ENCODE measurements at regions not wholly inside any gene's neighbourhood (a gene's known extent, or its start where the extent isn't known, plus 50 kb on each side); places are given as distances from the start of the nearest gene placed in this dataset.

DNA sequence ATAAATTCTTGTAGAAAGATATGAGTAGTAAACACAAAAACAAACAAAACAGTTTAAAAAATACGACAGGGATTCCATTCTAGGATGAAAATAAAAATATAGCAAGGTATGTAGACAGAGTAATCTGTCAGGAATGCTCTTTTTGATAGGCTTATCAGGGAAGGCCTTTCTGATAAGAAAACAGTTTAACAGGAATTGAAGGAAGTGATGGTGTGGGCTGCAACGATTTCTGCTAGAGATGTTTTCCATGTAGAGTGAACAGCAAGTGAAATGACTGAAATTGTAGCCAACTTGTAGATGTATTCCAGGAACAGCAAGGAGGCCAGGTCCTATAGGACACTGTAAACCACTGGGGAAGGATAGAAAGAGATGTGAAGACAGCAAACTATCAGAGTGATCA, 689.7 kb upstream of the GJE1 start:
- H3K36me3 ChIP-seq (ENCODE audit: control insufficient read depth in 5 of 5, insufficient read depth in 5 of 5, low read length in 5 of 5): no peaks in the 10 kb centered on the region
- no peak overlapping the region for H3K9ac ChIP-seq (ENCODE audit: low read length in 5 of 5)
- H3K9me3 ChIP-seq (ENCODE audit: control insufficient read depth in 5 of 5, low read length in 5 of 5): peaks cover 0 to 3% (median 0%) of the 10 kb centered on the region in 5 donors
- no peaks in the 10 kb centered on the region for H3K27me3 ChIP-seq (ENCODE audit: control insufficient read depth in 5 of 5, insufficient read depth in 4 of 5, low read length in 5 of 5)
- H3K4me1 ChIP-seq (ENCODE audit: control insufficient read depth in 5 of 5, insufficient read depth in 5 of 5, low read length in 5 of 5): no peaks in the 10 kb centered on the region
- no peak overlapping the region for H3K27ac ChIP-seq (ENCODE audit: low read depth, low read length)
- no peak overlapping the region for H3K4me3 ChIP-seq (ENCODE audit: low read depth in 1 of 5, low read length in 5 of 5)

DNA sequence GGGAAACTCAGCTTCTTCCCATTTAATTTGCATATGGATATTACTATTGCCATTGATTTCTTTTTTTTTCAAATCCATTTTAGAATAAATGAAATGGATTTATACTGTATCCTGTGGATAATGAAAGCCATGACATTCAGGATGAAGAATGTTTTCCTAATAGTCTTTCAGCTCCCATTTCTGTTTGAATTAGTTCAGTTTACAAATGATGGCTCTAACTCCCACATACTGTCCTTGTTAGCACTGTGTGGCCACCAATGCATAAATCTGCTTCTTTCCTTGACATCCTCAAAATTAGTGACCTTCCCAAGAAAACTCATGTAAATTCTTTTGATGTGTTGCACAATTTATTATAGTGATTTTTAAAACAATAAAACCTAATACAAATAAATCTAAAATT, 693.2 kb upstream of the GJE1 start:
- no peak overlapping the region for H3K4me3 ChIP-seq (ENCODE audit: low read depth in 1 of 5, low read length in 5 of 5)
- no peak overlapping the region for H3K27ac ChIP-seq (ENCODE audit: low read depth, low read length)
- H3K4me1 ChIP-seq (ENCODE audit: control insufficient read depth in 5 of 5, insufficient read depth in 5 of 5, low read length in 5 of 5): no peaks in the 10 kb centered on the region
- H3K9ac ChIP-seq (ENCODE audit: low read length in 5 of 5): no peak overlapping the region
- no peaks in the 10 kb centered on the region for H3K36me3 ChIP-seq (ENCODE audit: control insufficient read depth in 5 of 5, insufficient read depth in 5 of 5, low read length in 5 of 5)
- no peaks in the 10 kb centered on the region for H3K27me3 ChIP-seq (ENCODE audit: control insufficient read depth in 5 of 5, insufficient read depth in 4 of 5, low read length in 5 of 5)
- peaks cover 0 to 3% (median 0%) of the 10 kb centered on the region in 5 donors for H3K9me3 ChIP-seq (ENCODE audit: control insufficient read depth in 5 of 5, low read length in 5 of 5)

DNA sequence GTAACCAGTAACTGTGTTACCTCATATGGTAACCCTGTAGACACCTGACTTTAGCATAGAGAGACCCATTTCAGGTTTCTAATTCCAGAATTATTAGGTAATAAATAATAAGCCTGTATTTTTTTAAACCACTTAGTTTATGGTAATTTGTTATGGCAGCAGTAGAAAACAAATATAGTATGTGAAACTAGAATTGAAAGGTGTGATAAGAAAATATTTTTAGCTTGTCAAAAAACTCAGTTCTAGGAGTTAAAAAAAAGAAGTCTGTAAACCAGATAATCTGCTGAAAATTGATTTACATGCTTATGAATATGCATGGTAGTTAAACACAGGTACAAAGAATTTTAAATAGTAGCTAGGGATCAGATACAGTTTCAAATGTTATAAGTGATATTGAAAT, 695.0 kb upstream of the GJE1 start:
- Histone ChIP-seq H3K27ac (ENCODE audit: low read depth, low read length) (no peak overlapping the region), H3K9me3 (ENCODE audit: control insufficient read depth in 5 of 5, low read length in 5 of 5) (peaks cover 0 to 3% (median 0%) of the 10 kb centered on the region in 5 donors), H3K4me3 (ENCODE audit: low read depth in 1 of 5, low read length in 5 of 5) (no peak overlapping the region), H3K4me1 (ENCODE audit: control insufficient read depth in 5 of 5, insufficient read depth in 5 of 5, low read length in 5 of 5) (no peaks in the 10 kb centered on the region), H3K9ac (ENCODE audit: low read length in 5 of 5) (no peak overlapping the region), H3K27me3 (ENCODE audit: control insufficient read depth in 5 of 5, insufficient read depth in 4 of 5, low read length in 5 of 5) (no peaks in the 10 kb centered on the region), H3K36me3 (ENCODE audit: control insufficient read depth in 5 of 5, insufficient read depth in 5 of 5, low read length in 5 of 5) (no peaks in the 10 kb centered on the region)

DNA sequence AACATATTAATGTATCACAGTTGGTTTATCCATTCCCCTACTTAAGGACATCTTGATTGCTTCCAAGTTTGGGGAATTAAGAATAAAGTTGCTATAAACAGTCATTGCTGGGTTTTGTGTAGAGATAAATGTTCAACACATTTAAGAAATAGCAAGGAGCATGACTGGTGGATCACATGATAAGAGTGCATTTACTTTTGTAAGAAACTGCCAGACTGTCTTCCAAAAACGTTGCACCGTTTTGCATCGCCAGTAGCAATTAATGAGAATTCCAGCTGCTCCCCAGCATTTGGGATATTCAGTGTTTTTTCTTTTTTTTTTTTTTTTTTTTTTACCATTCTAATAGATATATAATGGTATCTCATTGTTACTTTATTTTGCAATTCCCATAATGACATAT, 695.7 kb upstream of the GJE1 start:
- Histone ChIP-seq H3K9me3 (ENCODE audit: control insufficient read depth in 5 of 5, low read length in 5 of 5) (peaks cover 0 to 3% (median 0%) of the 10 kb centered on the region in 5 donors), H3K36me3 (ENCODE audit: control insufficient read depth in 5 of 5, insufficient read depth in 5 of 5, low read length in 5 of 5) (no peaks in the 10 kb centered on the region), H3K9ac (ENCODE audit: low read length in 5 of 5) (no peak overlapping the region), H3K27me3 (ENCODE audit: control insufficient read depth in 5 of 5, insufficient read depth in 4 of 5, low read length in 5 of 5) (no peaks in the 10 kb centered on the region), H3K4me1 (ENCODE audit: control insufficient read depth in 5 of 5, insufficient read depth in 5 of 5, low read length in 5 of 5) (no peaks in the 10 kb centered on the region), H3K27ac (ENCODE audit: low read depth, low read length) (no peak overlapping the region), H3K4me3 (ENCODE audit: low read depth in 1 of 5, low read length in 5 of 5) (no peak overlapping the region)

DNA sequence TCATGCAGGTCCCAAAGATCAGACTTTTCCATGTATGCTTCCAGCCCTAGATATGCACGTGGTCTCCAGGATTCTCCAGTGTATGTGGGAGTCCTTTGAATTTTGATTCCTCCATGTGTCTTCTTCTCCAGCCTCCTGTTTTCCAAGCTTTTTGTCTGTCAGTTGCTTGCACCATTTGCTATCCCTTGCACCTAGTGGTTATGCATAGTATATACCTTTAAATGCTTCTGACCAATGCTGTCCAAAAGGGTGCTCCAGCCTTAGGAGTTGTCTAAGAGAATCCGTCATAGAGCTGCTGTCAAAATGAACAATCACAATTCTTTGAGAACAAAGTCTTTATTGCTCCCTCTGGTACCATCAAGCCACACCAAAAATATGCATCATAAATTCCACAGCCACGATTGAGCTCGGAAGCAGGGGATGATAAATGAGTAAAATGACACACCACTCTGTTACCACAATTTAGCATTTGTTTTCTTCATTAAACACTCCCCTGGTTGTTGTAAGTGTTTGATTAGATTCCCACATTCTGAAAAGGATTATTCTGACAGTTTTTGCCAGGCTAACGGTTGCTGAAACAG, 706.2 kb upstream of the GJE1 start:
- H3K4me1 ChIP-seq (ENCODE audit: control insufficient read depth in 5 of 5, insufficient read depth in 5 of 5, low read length in 5 of 5): no peaks in the 10 kb centered on the region
- no peaks in the 10 kb centered on the region for H3K27me3 ChIP-seq (ENCODE audit: control insufficient read depth in 5 of 5, insufficient read depth in 4 of 5, low read length in 5 of 5)
- peaks cover 0 to 8% (median 3%) of the 10 kb centered on the region in 5 donors for H3K9me3 ChIP-seq (ENCODE audit: control insufficient read depth in 5 of 5, low read length in 5 of 5)
- H3K9ac ChIP-seq (ENCODE audit: low read length in 5 of 5): no peak overlapping the region
- no peaks in the 10 kb centered on the region for H3K36me3 ChIP-seq (ENCODE audit: control insufficient read depth in 5 of 5, insufficient read depth in 5 of 5, low read length in 5 of 5)
- H3K4me3 ChIP-seq (ENCODE audit: low read depth in 1 of 5, low read length in 5 of 5): no peak overlapping the region
- H3K27ac ChIP-seq (ENCODE audit: low read depth, low read length): no peak overlapping the region

GRCh38 chr6:141421378-141421777, 711.3 kb upstream of the GJE1 start:
- H3K27ac ChIP-seq (ENCODE audit: low read depth, low read length): no peak overlapping the region
- no peaks in the 10 kb centered on the region for H3K4me1 ChIP-seq (ENCODE audit: control insufficient read depth in 5 of 5, insufficient read depth in 5 of 5, low read length in 5 of 5)
- no peaks in the 10 kb centered on the region for H3K36me3 ChIP-seq (ENCODE audit: control insufficient read depth in 5 of 5, insufficient read depth in 5 of 5, low read length in 5 of 5)
- no peak overlapping the region for H3K9ac ChIP-seq (ENCODE audit: low read length in 5 of 5)
- H3K27me3 ChIP-seq (ENCODE audit: control insufficient read depth in 5 of 5, insufficient read depth in 4 of 5, low read length in 5 of 5): no peaks in the 10 kb centered on the region
- peaks cover 0 to 8% (median 3%) of the 10 kb centered on the region in 5 donors for H3K9me3 ChIP-seq (ENCODE audit: control insufficient read depth in 5 of 5, low read length in 5 of 5)
- no peak overlapping the region for H3K4me3 ChIP-seq (ENCODE audit: low read depth in 1 of 5, low read length in 5 of 5)

GRCh38 chr6:141418076-141418475, 714.6 kb upstream of the GJE1 start:
- no peaks in the 10 kb centered on the region for H3K9me3 ChIP-seq (ENCODE audit: control insufficient read depth in 5 of 5, low read length in 5 of 5)
- no peak overlapping the region for H3K9ac ChIP-seq (ENCODE audit: low read length in 5 of 5)
- H3K36me3 ChIP-seq (ENCODE audit: control insufficient read depth in 5 of 5, insufficient read depth in 5 of 5, low read length in 5 of 5): no peaks in the 10 kb centered on the region
- H3K4me1 ChIP-seq (ENCODE audit: control insufficient read depth in 5 of 5, insufficient read depth in 5 of 5, low read length in 5 of 5): no peaks in the 10 kb centered on the region
- H3K27me3 ChIP-seq (ENCODE audit: control insufficient read depth in 5 of 5, insufficient read depth in 4 of 5, low read length in 5 of 5): no peaks in the 10 kb centered on the region
- H3K4me3 ChIP-seq (ENCODE audit: low read depth in 1 of 5, low read length in 5 of 5): no peak overlapping the region
- no peak overlapping the region for H3K27ac ChIP-seq (ENCODE audit: low read depth, low read length)

- H3K36me3 ChIP-seq (ENCODE audit: control insufficient read depth in 5 of 5, insufficient read depth in 5 of 5, low read length in 5 of 5): no peaks in the 10 kb centered on the region
- no peaks in the 10 kb centered on the region for H3K9me3 ChIP-seq (ENCODE audit: control insufficient read depth in 5 of 5, low read length in 5 of 5)
- no peak overlapping the region for H3K4me3 ChIP-seq (ENCODE audit: low read depth in 1 of 5, low read length in 5 of 5)
- no peaks in the 10 kb centered on the region for H3K27me3 ChIP-seq (ENCODE audit: control insufficient read depth in 5 of 5, insufficient read depth in 4 of 5, low read length in 5 of 5)
- H3K9ac ChIP-seq (ENCODE audit: low read length in 5 of 5): no peak overlapping the region
- H3K4me1 ChIP-seq (ENCODE audit: control insufficient read depth in 5 of 5, insufficient read depth in 5 of 5, low read length in 5 of 5): no peaks in the 10 kb centered on the region
- H3K27ac ChIP-seq (ENCODE audit: low read depth, low read length): no peak overlapping the region
Observed at GRCh38 chr6:141415896-141416295, 716.8 kb upstream of the GJE1 start.

GRCh38 chr6:141413196-141413595, 719.5 kb upstream of the GJE1 start:
- H3K4me1 ChIP-seq (ENCODE audit: control insufficient read depth in 5 of 5, insufficient read depth in 5 of 5, low read length in 5 of 5): no peaks in the 10 kb centered on the region
- H3K9me3 ChIP-seq (ENCODE audit: control insufficient read depth in 5 of 5, low read length in 5 of 5): peaks cover 4 to 17% (median 12%) of the 10 kb centered on the region in 5 donors
- no peaks in the 10 kb centered on the region for H3K36me3 ChIP-seq (ENCODE audit: control insufficient read depth in 5 of 5, insufficient read depth in 5 of 5, low read length in 5 of 5)
- H3K27ac ChIP-seq (ENCODE audit: low read depth, low read length): no peak overlapping the region
- H3K4me3 ChIP-seq (ENCODE audit: low read depth in 1 of 5, low read length in 5 of 5): no peak overlapping the region
- H3K9ac ChIP-seq (ENCODE audit: low read length in 5 of 5): no peak overlapping the region
- no peaks in the 10 kb centered on the region for H3K27me3 ChIP-seq (ENCODE audit: control insufficient read depth in 5 of 5, insufficient read depth in 4 of 5, low read length in 5 of 5)

DNA sequence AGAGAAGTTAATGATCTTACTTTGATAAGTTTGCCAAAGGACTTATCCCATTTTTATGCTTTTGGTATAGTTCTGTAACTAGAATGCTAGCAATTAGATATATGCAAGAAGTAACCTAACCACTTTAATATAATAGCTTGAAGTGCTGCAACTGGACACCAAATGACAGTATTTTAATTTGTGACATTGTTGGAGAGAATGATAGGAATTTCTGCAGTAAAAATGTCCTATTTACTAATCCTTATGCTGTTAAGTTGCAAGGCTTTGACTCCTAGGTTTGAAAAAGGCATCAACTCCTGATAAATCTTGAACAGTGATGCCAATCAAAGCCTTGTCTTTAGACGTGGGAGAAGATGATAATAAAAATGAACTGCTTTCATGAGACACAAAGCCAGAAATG, 726.0 kb upstream of the GJE1 start:
- no peaks in the 10 kb centered on the region for H3K27me3 ChIP-seq (ENCODE audit: control insufficient read depth in 5 of 5, insufficient read depth in 4 of 5, low read length in 5 of 5)
- H3K4me3 ChIP-seq (ENCODE audit: low read depth in 1 of 5, low read length in 5 of 5): no peak overlapping the region
- no peak overlapping the region for H3K9ac ChIP-seq (ENCODE audit: low read length in 5 of 5)
- H3K4me1 ChIP-seq (ENCODE audit: control insufficient read depth in 5 of 5, insufficient read depth in 5 of 5, low read length in 5 of 5): no peaks in the 10 kb centered on the region
- H3K27ac ChIP-seq (ENCODE audit: low read depth, low read length): no peak overlapping the region
- no peaks in the 10 kb centered on the region for H3K36me3 ChIP-seq (ENCODE audit: control insufficient read depth in 5 of 5, insufficient read depth in 5 of 5, low read length in 5 of 5)
- peaks cover 4 to 20% (median 18%) of the 10 kb centered on the region in 5 donors for H3K9me3 ChIP-seq (ENCODE audit: control insufficient read depth in 5 of 5, low read length in 5 of 5)

GRCh38 chr6:141403827-141404226, 728.9 kb upstream of the GJE1 start:
- no peak overlapping the region for H3K9ac ChIP-seq (ENCODE audit: low read length in 5 of 5)
- no peak overlapping the region for H3K27ac ChIP-seq (ENCODE audit: low read depth, low read length)
- peaks cover under 1 to 13% (median 9%) of the 10 kb centered on the region in 5 donors for H3K9me3 ChIP-seq (ENCODE audit: control insufficient read depth in 5 of 5, low read length in 5 of 5)
- no peaks in the 10 kb centered on the region for H3K27me3 ChIP-seq (ENCODE audit: control insufficient read depth in 5 of 5, insufficient read depth in 4 of 5, low read length in 5 of 5)
- H3K36me3 ChIP-seq (ENCODE audit: control insufficient read depth in 5 of 5, insufficient read depth in 5 of 5, low read length in 5 of 5): no peaks in the 10 kb centered on the region
- H3K4me1 ChIP-seq (ENCODE audit: control insufficient read depth in 5 of 5, insufficient read depth in 5 of 5, low read length in 5 of 5): peaks cover 0 to 3% (median 0%) of the 10 kb centered on the region in 5 donors
- no peak overlapping the region for H3K4me3 ChIP-seq (ENCODE audit: low read depth in 1 of 5, low read length in 5 of 5)
